SK-N-SH (cell line): ENCODE measurements at regions not wholly inside any gene's neighbourhood (a gene's known extent, or its start where the extent isn't known, plus 50 kb on each side); places are given as distances from the start of the nearest gene placed in this dataset.

Source experiments
- CTCF ChIA-PET: fragments of 300-600, 350-600 bp; formaldehyde crosslinking; extraction: SDS; loops from one replicate; lab custom pipeline; 2021; lab: Yijun Ruan, JAX
- POLR2A ChIA-PET: fragments of 350-600 bp; sonication (Branson Sonifier 250); formaldehyde crosslinking; extraction: SDS; loops from one replicate; lab custom pipeline; 2020; ENCODE audit warnings: antibody characterized with exemption, inconsistent platforms; lab: Yijun Ruan, JAX
- DNase-seq: peaks from one replicate; pipeline ENCODE4 v3.0.0; 2012
- H2AFZ ChIP-seq: fragments of 200-600 bp; sonication (generic); 2 replicates; pipeline ENCODE4 v1.8.1; 2016; ENCODE audit warnings: antibody characterized with exemption, mild to moderate bottlenecking, low read depth
- H3F3A ChIP-seq: fragments of 200-600 bp; sonication (generic); replicated peaks from 2 replicates; pipeline ENCODE3; 2016; ENCODE audit warnings: antibody characterized with exemption, mild to moderate bottlenecking; ENCODE audit not compliant: insufficient read depth
- H3K27ac ChIP-seq, 2 experiments: fragments of 200-500 bp in 1 of 2; fragments of 200-600 bp in 1 of 2; sonication (Bioruptor generic) in 1 of 2; sonication (generic), shearing (Covaris generic) in 1 of 2; 2 replicates each; pipeline versions ENCODE4 v1.5.1 to v1.6.1; 2014 to 2016; ENCODE audit warnings: low read depth in 2 of 2, inconsistent platforms in 1 of 2, low read length in 1 of 2, mild to moderate bottlenecking in 1 of 2, mixed read lengths in 1 of 2
- H3K27me3 ChIP-seq: fragments of 200-600 bp; sonication (generic), shearing (Covaris generic); 2 replicates; pipeline ENCODE4 v1.6.1; 2016; ENCODE audit warnings: mixed run types; ENCODE audit not compliant: insufficient read depth
- H3K36me3 ChIP-seq, 2 experiments: fragments of 200-500 bp in 1 of 2; fragments of 200-600 bp in 1 of 2; sonication (Bioruptor generic) in 1 of 2; sonication (generic) in 1 of 2; replicated peaks in 1 of 2; 2 replicates each; pipeline versions ENCODE3 to v1.5.1; 2014 to 2016; ENCODE audit warnings: low read length in 1 of 2, mild to moderate bottlenecking in 1 of 2; ENCODE audit not compliant: insufficient read depth in 2 of 2, control insufficient read depth in 1 of 2
- H3K4me1 ChIP-seq, 2 experiments: fragments of 200-500 bp in 1 of 2; fragments of 200-600 bp in 1 of 2; sonication (Bioruptor generic) in 1 of 2; sonication (generic), shearing (Covaris generic) in 1 of 2; 2 replicates each; pipeline versions ENCODE4 v1.5.1 to v1.6.1; 2014 to 2016; ENCODE audit warnings: low read depth in 1 of 2, low read length in 1 of 2, mixed run types in 1 of 2; ENCODE audit not compliant: insufficient read depth in 2 of 2, control insufficient read depth in 1 of 2
- H3K4me2 ChIP-seq: fragments of 200-600 bp; sonication (generic), shearing (Covaris generic); 2 replicates; pipeline ENCODE4 v1.6.1; 2017; ENCODE audit warnings: mixed run types
- H3K4me3 ChIP-seq, 2 experiments: fragments of 200-500 bp in 1 of 2; fragments of 200-600 bp in 1 of 2; sonication (Bioruptor generic) in 1 of 2; sonication (generic), shearing (Covaris generic) in 1 of 2; 2 replicates each; pipeline versions ENCODE4 v1.5.1 to v1.8.1; 2014 to 2016; ENCODE audit warnings: low read depth in 2 of 2, inconsistent platforms in 1 of 2, low read length in 1 of 2, mild to moderate bottlenecking in 1 of 2, mixed read lengths in 1 of 2, moderate library complexity in 1 of 2
- H3K79me2 ChIP-seq: fragments of 200-600 bp; sonication (generic); 2 replicates; pipeline ENCODE4 v1.8.1; 2017; ENCODE audit warnings: mild to moderate bottlenecking; ENCODE audit not compliant: insufficient read depth
- H3K9ac ChIP-seq: fragments of 200-600 bp; sonication (generic); 2 replicates; pipeline ENCODE4 v1.6.1; 2017; ENCODE audit warnings: mixed run types
- H3K9me2 ChIP-seq: fragments of 200-600 bp; sonication (generic); 2 replicates; pipeline ENCODE4 v1.6.1; 2017; ENCODE audit warnings: mixed run types
- H3K9me3 ChIP-seq: fragments of 200-600 bp; sonication (generic); 2 replicates; pipeline ENCODE4 v1.6.1; 2017; ENCODE audit warnings: mixed run types, mild to moderate bottlenecking, moderate library complexity
- H4K20me1 ChIP-seq: fragments of 200-600 bp; sonication (generic); 2 replicates; pipeline ENCODE4 v1.6.1; 2017; ENCODE audit warnings: mild to moderate bottlenecking, mixed run types; ENCODE audit not compliant: insufficient read depth
- CHD2 ChIP-seq: fragments of 150-350 bp; IDR thresholded peaks from 2 replicates; pipeline ENCODE4 v1.6.1; 2018; ENCODE audit warnings: low read length; ENCODE audit not compliant: partially characterized antibody
- ELF1 ChIP-seq: IDR thresholded peaks from 2 replicates; pipeline ENCODE4 v1.4.0; 2012
- EZH2phosphoT487 ChIP-seq: fragments of 200-600 bp; sonication (generic); IDR thresholded peaks from 2 replicates; pipeline ENCODE4 v1.6.1; 2017; ENCODE audit warnings: low read depth, mixed run types, mild to moderate bottlenecking, antibody characterized with exemption, moderate library complexity, borderline replicate concordance
- FOSL2 ChIP-seq: IDR thresholded peaks from 2 replicates; pipeline ENCODE4 v1.4.0; 2012; ENCODE audit warnings: low read depth, mild to moderate bottlenecking, moderate library complexity, borderline replicate concordance
- FOXJ3 ChIP-seq: sonication (generic); formaldehyde crosslinking; IDR thresholded peaks from 2 replicates; pipeline ENCODE4 v1.5.1; 2020; ENCODE audit warnings: mild to moderate bottlenecking, missing genetic modification reagents
- FOXM1 ChIP-seq: IDR thresholded peaks from 2 replicates; pipeline ENCODE4 v1.4.0; 2012; ENCODE audit warnings: low read depth, mild to moderate bottlenecking
- GATA2 ChIP-seq: sonication (generic); formaldehyde crosslinking; IDR thresholded peaks from 2 replicates; pipeline ENCODE4 v1.5.0; 2020; ENCODE audit warnings: mild to moderate bottlenecking, missing genetic modification reagents
- MEF2A ChIP-seq: IDR thresholded peaks from 2 replicates; pipeline ENCODE4 v1.4.0; 2012; ENCODE audit warnings: low read depth, borderline replicate concordance
- NRF1 ChIP-seq: IDR thresholded peaks from 2 replicates; pipeline ENCODE4 v1.6.1; 2012; ENCODE audit warnings: low read depth, mild to moderate bottlenecking, low read length
- POLR2AphosphoS5 ChIP-seq: IDR thresholded peaks from 2 replicates; pipeline ENCODE4 v1.6.1; 2012; ENCODE audit warnings: low read depth, low read length
- RFX5 ChIP-seq: IDR thresholded peaks from 2 replicates; pipeline ENCODE4 v1.6.1; 2012; ENCODE audit warnings: mild to moderate bottlenecking, improper control_type of control experiment, low read length
- SMC3 ChIP-seq: IDR thresholded peaks from 2 replicates; pipeline ENCODE4 v1.6.1; 2012; ENCODE audit warnings: low read depth, low read length, improper control_type of control experiment
- TAF1 ChIP-seq: IDR thresholded peaks from 2 replicates; pipeline ENCODE4 v1.6.1; 2012; ENCODE audit warnings: low read depth, mild to moderate bottlenecking, low read length, moderate library complexity, borderline replicate concordance
- TCF12 ChIP-seq: IDR thresholded peaks from 2 replicates; pipeline ENCODE4 v1.4.0; 2012
- YY1 ChIP-seq: IDR thresholded peaks from 2 replicates; pipeline ENCODE4 v1.4.0; 2012; ENCODE audit warnings: low read depth, mild to moderate bottlenecking
- WGBS: methylation state at CpG from one replicate; pipeline ENCODE4 v1.1.6; 2017; ENCODE audit warnings: low lambda C conversion rate; 5-methylcytosine and 5-hydroxymethylcytosine counted together
- TF ChIP-seq, protein P1 (sequence below): fragments of 150-350 bp; IDR thresholded peaks from 2 replicates; pipeline ENCODE4 v1.6.1; 2017; ENCODE audit warnings: antibody characterized with exemption, low read length, low read depth, borderline replicate concordance
- TF ChIP-seq, protein P2 (sequence below): fragments of 150-350 bp; IDR thresholded peaks from 2 replicates; pipeline ENCODE4 v1.6.1; 2016; ENCODE audit warnings: mild to moderate bottlenecking, low read depth, low read length
- TF ChIP-seq, protein P3 (sequence below): IDR thresholded peaks from 2 replicates; pipeline ENCODE4 v1.4.0; 2012; ENCODE audit warnings: low read depth, borderline replicate concordance
- TF ChIP-seq, protein P4 (sequence below): IDR thresholded peaks from 2 replicates; pipeline ENCODE4 v1.6.1; 2012; ENCODE audit warnings: mild to moderate bottlenecking, low read depth, low read length, moderate library complexity

DNA sequence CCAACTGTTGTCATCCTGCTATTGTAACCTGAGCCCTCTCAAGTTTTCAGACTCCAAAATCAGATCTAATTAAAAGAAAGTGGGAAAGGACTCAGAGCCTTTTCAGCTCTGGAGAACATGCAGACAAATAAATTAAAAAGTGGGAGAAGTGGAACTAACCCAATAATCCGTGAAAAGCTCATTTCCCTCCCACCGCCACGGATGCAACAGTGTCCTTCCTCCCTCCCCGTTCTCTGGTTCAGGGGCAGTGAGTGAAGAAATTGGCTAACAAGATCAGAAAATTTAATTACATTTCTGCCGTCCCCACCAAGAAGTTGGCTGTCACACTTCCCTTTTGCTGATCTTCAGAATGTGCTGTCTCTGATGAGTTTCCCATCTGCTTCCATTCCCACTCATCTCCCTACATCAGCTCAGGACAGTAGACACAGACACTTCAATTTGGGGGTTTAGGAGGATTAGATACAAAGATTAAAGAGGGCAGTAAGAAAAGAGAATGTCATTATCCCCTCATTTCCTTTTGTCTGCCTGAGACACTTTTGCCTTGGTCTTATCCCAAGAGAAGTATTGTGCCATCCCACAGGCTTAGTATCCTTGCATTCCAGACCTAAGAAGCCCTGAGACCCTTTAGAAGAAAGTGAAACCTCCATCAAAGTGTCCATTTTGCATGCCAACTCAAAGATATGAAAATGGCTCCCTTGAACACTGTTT is 335.7 kb upstream of the PPP2R3A start:
- Histone ChIP-seq H3K36me3 (no peaks in the 10 kb centered on the region), H3K9me3 (no peaks in the 10 kb centered on the region), H4K20me1 (no peaks in the 10 kb centered on the region), H3K79me2 (no peaks in the 10 kb centered on the region), H3F3A (no peaks in the 10 kb centered on the region), H3K9me2 (no peaks in the 10 kb centered on the region), H3K4me3 (no peak overlapping the region), H3K27ac (no peak overlapping the region), H3K4me1 (no peaks in the 10 kb centered on the region; a peak in 1 of 4 replicates)
- CTCF ChIA-PET: no interaction called here
- WGBS: 21% methylated on average over 5 of the region's 5 CpGs
- no peak for DNase-seq
- TF ChIP-seq, protein P1, sequence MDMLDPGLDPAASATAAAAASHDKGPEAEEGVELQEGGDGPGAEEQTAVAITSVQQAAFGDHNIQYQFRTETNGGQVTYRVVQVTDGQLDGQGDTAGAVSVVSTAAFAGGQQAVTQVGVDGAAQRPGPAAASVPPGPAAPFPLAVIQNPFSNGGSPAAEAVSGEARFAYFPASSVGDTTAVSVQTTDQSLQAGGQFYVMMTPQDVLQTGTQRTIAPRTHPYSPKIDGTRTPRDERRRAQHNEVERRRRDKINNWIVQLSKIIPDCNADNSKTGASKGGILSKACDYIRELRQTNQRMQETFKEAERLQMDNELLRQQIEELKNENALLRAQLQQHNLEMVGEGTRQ: no peak
- TF ChIP-seq RFX5: no peak
- no peak for TF ChIP-seq CHD2
- no peak for TF ChIP-seq YY1
- no peak for TF ChIP-seq GATA2
- TF ChIP-seq, protein P2, sequence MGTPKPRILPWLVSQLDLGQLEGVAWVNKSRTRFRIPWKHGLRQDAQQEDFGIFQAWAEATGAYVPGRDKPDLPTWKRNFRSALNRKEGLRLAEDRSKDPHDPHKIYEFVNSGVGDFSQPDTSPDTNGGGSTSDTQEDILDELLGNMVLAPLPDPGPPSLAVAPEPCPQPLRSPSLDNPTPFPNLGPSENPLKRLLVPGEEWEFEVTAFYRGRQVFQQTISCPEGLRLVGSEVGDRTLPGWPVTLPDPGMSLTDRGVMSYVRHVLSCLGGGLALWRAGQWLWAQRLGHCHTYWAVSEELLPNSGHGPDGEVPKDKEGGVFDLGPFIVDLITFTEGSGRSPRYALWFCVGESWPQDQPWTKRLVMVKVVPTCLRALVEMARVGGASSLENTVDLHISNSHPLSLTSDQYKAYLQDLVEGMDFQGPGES: no peak
- TF ChIP-seq, protein P3, sequence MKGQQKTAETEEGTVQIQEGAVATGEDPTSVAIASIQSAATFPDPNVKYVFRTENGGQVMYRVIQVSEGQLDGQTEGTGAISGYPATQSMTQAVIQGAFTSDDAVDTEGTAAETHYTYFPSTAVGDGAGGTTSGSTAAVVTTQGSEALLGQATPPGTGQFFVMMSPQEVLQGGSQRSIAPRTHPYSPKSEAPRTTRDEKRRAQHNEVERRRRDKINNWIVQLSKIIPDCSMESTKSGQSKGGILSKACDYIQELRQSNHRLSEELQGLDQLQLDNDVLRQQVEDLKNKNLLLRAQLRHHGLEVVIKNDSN: no peak
- no peak for TF ChIP-seq SMC3
- TF ChIP-seq TCF12: no peak
- TF ChIP-seq EZH2phosphoT487: no peak
- TF ChIP-seq, protein P4, sequence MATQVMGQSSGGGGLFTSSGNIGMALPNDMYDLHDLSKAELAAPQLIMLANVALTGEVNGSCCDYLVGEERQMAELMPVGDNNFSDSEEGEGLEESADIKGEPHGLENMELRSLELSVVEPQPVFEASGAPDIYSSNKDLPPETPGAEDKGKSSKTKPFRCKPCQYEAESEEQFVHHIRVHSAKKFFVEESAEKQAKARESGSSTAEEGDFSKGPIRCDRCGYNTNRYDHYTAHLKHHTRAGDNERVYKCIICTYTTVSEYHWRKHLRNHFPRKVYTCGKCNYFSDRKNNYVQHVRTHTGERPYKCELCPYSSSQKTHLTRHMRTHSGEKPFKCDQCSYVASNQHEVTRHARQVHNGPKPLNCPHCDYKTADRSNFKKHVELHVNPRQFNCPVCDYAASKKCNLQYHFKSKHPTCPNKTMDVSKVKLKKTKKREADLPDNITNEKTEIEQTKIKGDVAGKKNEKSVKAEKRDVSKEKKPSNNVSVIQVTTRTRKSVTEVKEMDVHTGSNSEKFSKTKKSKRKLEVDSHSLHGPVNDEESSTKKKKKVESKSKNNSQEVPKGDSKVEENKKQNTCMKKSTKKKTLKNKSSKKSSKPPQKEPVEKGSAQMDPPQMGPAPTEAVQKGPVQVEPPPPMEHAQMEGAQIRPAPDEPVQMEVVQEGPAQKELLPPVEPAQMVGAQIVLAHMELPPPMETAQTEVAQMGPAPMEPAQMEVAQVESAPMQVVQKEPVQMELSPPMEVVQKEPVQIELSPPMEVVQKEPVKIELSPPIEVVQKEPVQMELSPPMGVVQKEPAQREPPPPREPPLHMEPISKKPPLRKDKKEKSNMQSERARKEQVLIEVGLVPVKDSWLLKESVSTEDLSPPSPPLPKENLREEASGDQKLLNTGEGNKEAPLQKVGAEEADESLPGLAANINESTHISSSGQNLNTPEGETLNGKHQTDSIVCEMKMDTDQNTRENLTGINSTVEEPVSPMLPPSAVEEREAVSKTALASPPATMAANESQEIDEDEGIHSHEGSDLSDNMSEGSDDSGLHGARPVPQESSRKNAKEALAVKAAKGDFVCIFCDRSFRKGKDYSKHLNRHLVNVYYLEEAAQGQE: no peak
- TF ChIP-seq FOXJ3: no peak
- TF ChIP-seq NRF1: no peak
- TF ChIP-seq TAF1: no peak
- no peak for TF ChIP-seq FOXM1
- no peak for TF ChIP-seq ELF1
- no peak for TF ChIP-seq FOSL2
- TF ChIP-seq POLR2AphosphoS5: no peak
- no peak for TF ChIP-seq MEF2A
- TF ChIP-seq, all 33 proteins: peak for 0
- Histone ChIP-seq H3K4me2 (no peak overlapping the region), H3K27me3 (no peaks in the 10 kb centered on the region), H3K9ac (no peak overlapping the region), H2AFZ (no peak overlapping the region)
- POLR2A ChIA-PET: no interaction called here
